ENCODE measurements at regions not wholly inside any gene's neighbourhood (a gene's known extent, or its start where the extent isn't known, plus 50 kb on each side); places are given as distances from the start of the nearest gene placed in this dataset.

DNA sequence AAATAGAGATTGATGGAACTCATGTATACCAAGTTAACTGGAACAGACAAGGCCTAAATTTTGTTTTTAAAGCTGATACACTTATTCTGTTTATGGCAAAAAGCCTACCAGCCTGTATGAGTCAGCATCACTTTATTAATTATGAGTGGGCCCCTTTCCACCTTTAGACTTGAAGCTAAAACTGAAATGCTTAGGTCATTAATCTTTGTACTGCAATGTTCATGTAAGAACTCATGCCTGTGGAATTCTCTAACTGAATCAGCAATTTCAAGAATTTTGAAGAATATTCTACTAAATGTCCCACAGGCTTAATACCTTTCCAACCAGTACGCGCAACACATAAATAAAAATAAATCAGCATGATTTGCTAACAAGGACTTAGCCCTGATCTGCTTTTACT, 140.2 kb upstream of the PHACTR1 start:
- Histone ChIP-seq H3K4me1 (ENCODE audit: insufficient read depth, low read length) (peaks cover 5% of the 10 kb centered on the region; the same call in 1 of the 2 replicates), H2BK20ac (ENCODE audit: low read depth, low read length, poor library complexity, severe bottlenecking) (no peak overlapping the region), H4K91ac (ENCODE audit: insufficient read length, low read depth, low read length) (no peak overlapping the region), H4K8ac (replicated peaks; ENCODE audit: insufficient read length, low read depth, low read length) (no peak overlapping the region), H3K9ac (ENCODE audit: extremely low read depth, insufficient read length, low read length) (no peak overlapping the region), H3K4ac (ENCODE audit: low read depth, low read length) (no peak overlapping the region), H2BK120ac (ENCODE audit: low read depth, low read length, poor library complexity, severe bottlenecking) (no peak overlapping the region), H3K56ac (ENCODE audit: insufficient read length, low read depth, low read length) (no peak overlapping the region), H2AFZ (ENCODE audit: low read length) (no peak overlapping the region), H2BK12ac (ENCODE audit: insufficient read length, low read depth, low read length) (no peak overlapping the region), H3K9me3 (ENCODE audit: control insufficient read depth, low read depth, low read length) (no peaks in the 10 kb centered on the region), H4K5ac (ENCODE audit: insufficient read length, low read depth, low read length) (no peak overlapping the region), H3K18ac (ENCODE audit: insufficient read length, low read depth, low read length) (no peak overlapping the region), H4K20me1 (ENCODE audit: control insufficient read depth, insufficient read depth, insufficient read length) (no peaks in the 10 kb centered on the region), H3K79me1 (ENCODE audit: insufficient read depth, low read depth, low read length, poor library complexity, severe bottlenecking) (no peaks in the 10 kb centered on the region), H3K79me2 (ENCODE audit: insufficient read depth, low read length) (no peaks in the 10 kb centered on the region), H3K4me2 (ENCODE audit: insufficient read depth, insufficient read length, low read length) (no peak overlapping the region), H3K23me2 (ENCODE audit: insufficient read length, low read depth, low read length, poor library complexity, severe bottlenecking) (no peaks in the 10 kb centered on the region), H3T11ph (ENCODE audit: low read length) (no peak overlapping the region), H2AK5ac (ENCODE audit: insufficient read length, low read length) (no peak overlapping the region), H2BK15ac (ENCODE audit: low read depth, low read length) (no peak overlapping the region), H3K23ac (ENCODE audit: insufficient read length, low read depth, low read length) (no peak overlapping the region), H3K14ac (ENCODE audit: insufficient read depth, low read length) (no peak overlapping the region), H3K27ac (ENCODE audit: insufficient read length, low read depth, low read length) (no peak overlapping the region), H3K27me3 (ENCODE audit: insufficient read depth, low read length) (no peaks in the 10 kb centered on the region), H2BK5ac (ENCODE audit: insufficient read length, low read length) (no peak overlapping the region)
- no peak overlapping the region for H3K27ac Mint-ChIP-seq
- H3K4me3 Mint-ChIP-seq: no peak overlapping the region
- DNase-seq: no peak
- peaks cover 6 to 8% of the 10 kb centered on the region in 2 experiments for H3K4me1 Mint-ChIP-seq
- no peaks in the 10 kb centered on the region for H3K36me3 Mint-ChIP-seq (ENCODE audit: insufficient read depth in 1 of 3, low read depth in 3 of 3)
- H3K9me3 Mint-ChIP-seq: no peaks in the 10 kb centered on the region
- no peaks in the 10 kb centered on the region; the same call in 1 of the 2 replicates for H3K27me3 Mint-ChIP-seq (ENCODE audit: low read depth)
- TF ChIP-seq, protein P1, sequence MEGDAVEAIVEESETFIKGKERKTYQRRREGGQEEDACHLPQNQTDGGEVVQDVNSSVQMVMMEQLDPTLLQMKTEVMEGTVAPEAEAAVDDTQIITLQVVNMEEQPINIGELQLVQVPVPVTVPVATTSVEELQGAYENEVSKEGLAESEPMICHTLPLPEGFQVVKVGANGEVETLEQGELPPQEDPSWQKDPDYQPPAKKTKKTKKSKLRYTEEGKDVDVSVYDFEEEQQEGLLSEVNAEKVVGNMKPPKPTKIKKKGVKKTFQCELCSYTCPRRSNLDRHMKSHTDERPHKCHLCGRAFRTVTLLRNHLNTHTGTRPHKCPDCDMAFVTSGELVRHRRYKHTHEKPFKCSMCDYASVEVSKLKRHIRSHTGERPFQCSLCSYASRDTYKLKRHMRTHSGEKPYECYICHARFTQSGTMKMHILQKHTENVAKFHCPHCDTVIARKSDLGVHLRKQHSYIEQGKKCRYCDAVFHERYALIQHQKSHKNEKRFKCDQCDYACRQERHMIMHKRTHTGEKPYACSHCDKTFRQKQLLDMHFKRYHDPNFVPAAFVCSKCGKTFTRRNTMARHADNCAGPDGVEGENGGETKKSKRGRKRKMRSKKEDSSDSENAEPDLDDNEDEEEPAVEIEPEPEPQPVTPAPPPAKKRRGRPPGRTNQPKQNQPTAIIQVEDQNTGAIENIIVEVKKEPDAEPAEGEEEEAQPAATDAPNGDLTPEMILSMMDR (conservative IDR thresholded peaks at IDR 0.05): no peak
- WGBS (ENCODE audit: extremely low coverage, insufficient read length, low lambda C conversion rate): no CpG with 5 or more reads among the region's 2 CpGs

Measured in H9 (cell line).